Adrenal gland (tissue), 5 donors: ENCODE measurements at regions not wholly inside any gene's neighbourhood (a gene's known extent, or its start where the extent isn't known, plus 50 kb on each side); places are given as distances from the start of the nearest gene placed in this dataset.

Experiments
- CTCF ChIP-seq, 6 experiments: fragments of 450-650 bp in 4 of 6; fragments of 200-600 bp in 2 of 6; sonication (generic) in 1 of 6; IDR thresholded peaks; 1 replicate in 5 of 6; 2 replicates in 1 of 6; pipeline versions ENCODE4 v1.5.1 to v1.8.0; 2016 to 2021; ENCODE audit warnings: antibody characterized with exemption in 6 of 6, mild to moderate bottlenecking in 2 of 6, moderate library complexity in 1 of 6
- POLR2A ChIP-seq, 2 donors: fragments of 450-650 bp; IDR thresholded peaks; one replicate each; pipeline ENCODE4 v1.6.1; 2017; ENCODE audit warnings: antibody characterized with exemption in 2 of 2, mild to moderate bottlenecking in 2 of 2, moderate library complexity in 1 of 2
- donor health status: DM: no; HTN: no; CAD: no.

GRCh38 chr2:180893752-180894151 is 86.7 kb upstream of the UBE2E3 start:
- no peak for TF ChIP-seq CTCF (IDR thresholded peaks at IDR 0.05)
- no peak for TF ChIP-seq POLR2A (IDR thresholded peaks at IDR 0.05)
